ENCODE measurements at regions not wholly inside any gene's neighbourhood (a gene's known extent, or its start where the extent isn't known, plus 50 kb on each side); places are given as distances from the start of the nearest gene placed in this dataset.

GRCh38 chr12:107560165-107560898 is 125.3 kb upstream of the PWP1 start:
- DNase-seq (no peak), ATAC-seq (no peak)
- 77 to 87% methylated on average over 7 of the region's 7 CpGs for WGBS, 2 donors
- no peaks in the 10 kb centered on the region for H3K27me3 ChIP-seq
- TF ChIP-seq CTCF (IDR thresholded peaks at IDR 0.05): no peak
- no peak for TF ChIP-seq POLR2A (IDR thresholded peaks at IDR 0.05)
- no peaks in the 10 kb centered on the region for H3K4me1 ChIP-seq
- no peak overlapping the region for H3K4me3 ChIP-seq
- H3K9me3 ChIP-seq: no peaks in the 10 kb centered on the region
- no peaks in the 10 kb centered on the region for H3K36me3 ChIP-seq (replicated peaks in 1 of 2; ENCODE audit: insufficient read depth in 1 of 2, low read depth in 2 of 2)
- intact Hi-C loops (cut with DNase I): no loop called here
- H3K27ac ChIP-seq: no peak overlapping the region

GRCh38 chr12:107560899-107561285 is 124.7 kb upstream of the PWP1 start:
- Histone ChIP-seq H3K36me3 (replicated peaks in 1 of 2; ENCODE audit: insufficient read depth in 1 of 2, low read depth in 2 of 2) (no peaks in the 10 kb centered on the region), H3K27me3 (no peaks in the 10 kb centered on the region), H3K4me1 (no peaks in the 10 kb centered on the region), H3K9me3 (no peaks in the 10 kb centered on the region), H3K4me3 (no peak overlapping the region), H3K27ac (no peak overlapping the region)
- DNase-seq (no peak), ATAC-seq (no peak)
- WGBS, 2 donors: 79 to 80% methylated on average over 4 of the region's 4 CpGs
- TF ChIP-seq CTCF (IDR thresholded peaks at IDR 0.05) (no peak), POLR2A (IDR thresholded peaks at IDR 0.05) (no peak)
- intact Hi-C loops (cut with DNase I): no loop called here

- intact Hi-C loops (cut with DNase I): no loop called here
- no peak overlapping the region for H3K4me3 ChIP-seq
- no peaks in the 10 kb centered on the region for H3K36me3 ChIP-seq (replicated peaks in 1 of 2; ENCODE audit: insufficient read depth in 1 of 2, low read depth in 2 of 2)
- no peaks in the 10 kb centered on the region for H3K9me3 ChIP-seq
- DNase-seq: no peak
- no peak overlapping the region for H3K27ac ChIP-seq
- no peaks in the 10 kb centered on the region for H3K4me1 ChIP-seq
- WGBS, 2 donors: 29 to 32% methylated on average over 3 of the region's 3 CpGs
- TF ChIP-seq CTCF (IDR thresholded peaks at IDR 0.05) (peak in 1 of 7 experiments; percentile 9), POLR2A (IDR thresholded peaks at IDR 0.05) (no peak)
- no peaks in the 10 kb centered on the region for H3K27me3 ChIP-seq
- ATAC-seq: no peak
Observed at GRCh38 chr12:107564946-107565345, 120.7 kb upstream of the PWP1 start.

- intact Hi-C loops (cut with DNase I): no loop called here
- DNase-seq (no peak), ATAC-seq (no peak)
- no peak overlapping the region for H3K27ac ChIP-seq
- no peaks in the 10 kb centered on the region for H3K27me3 ChIP-seq
- no peak overlapping the region for H3K4me3 ChIP-seq
- H3K9me3 ChIP-seq: no peaks in the 10 kb centered on the region
- H3K4me1 ChIP-seq: no peaks in the 10 kb centered on the region
- no peak for TF ChIP-seq CTCF (IDR thresholded peaks at IDR 0.05)
- no peak for TF ChIP-seq POLR2A (IDR thresholded peaks at IDR 0.05)
- H3K36me3 ChIP-seq (replicated peaks in 1 of 2; ENCODE audit: insufficient read depth in 1 of 2, low read depth in 2 of 2): no peaks in the 10 kb centered on the region
- 36 to 50% methylated on average over 5 of the region's 5 CpGs for WGBS, 2 donors
Observed at GRCh38 chr12:107565551-107565950, 120.0 kb upstream of the PWP1 start.

Data from body of pancreas (tissue), 4 donors.